HL-60 (cell line): ENCODE measurements at regions not wholly inside any gene's neighbourhood (a gene's known extent, or its start where the extent isn't known, plus 50 kb on each side); places are given as distances from the start of the nearest gene placed in this dataset.

Experiments used
- DNase-seq, 2 experiments: peaks; one replicate each; pipeline ENCODE4 v3.0.0-alpha.2; 2010 to 2020; ENCODE audit warnings: low read depth in 1 of 2, low spot score in 1 of 2
- H3K27ac ChIP-seq: fragments of 250-450 bp; sonication (Bioruptor Pico); replicated peaks from 2 replicates; pipeline ENCODE4 v1.5.1; 2020; ENCODE audit warnings: mild to moderate bottlenecking, moderate library complexity
- H3K27me3 ChIP-seq: fragments of 250-450 bp; sonication (Bioruptor Pico); 2 replicates; pipeline ENCODE4 v1.5.1; 2021; ENCODE audit warnings: mild to moderate bottlenecking, moderate library complexity; ENCODE audit not compliant: insufficient read depth, poor library complexity, severe bottlenecking
- H3K4me3 ChIP-seq: replicated peaks from 2 replicates; pipeline ENCODE4 v1.5.1; 2011; ENCODE audit warnings: mild to moderate bottlenecking, control low read depth, low read length; ENCODE audit not compliant: insufficient read depth
- CTCF ChIP-seq: IDR thresholded peaks from one replicate; pipeline ENCODE4 v1.5.1; 2011; ENCODE audit warnings: low read length, control low read depth, inconsistent platforms; ENCODE audit not compliant: insufficient read depth
- GABPA ChIP-seq: IDR thresholded peaks from 2 replicates; pipeline ENCODE4 v1.6.1; 2012; ENCODE audit warnings: low read depth
- POLR2AphosphoS5 ChIP-seq: IDR thresholded peaks from 2 replicates; pipeline ENCODE4 v1.6.1; 2012; ENCODE audit warnings: low read depth
- REST ChIP-seq: IDR thresholded peaks from 2 replicates; pipeline ENCODE4 v1.6.1; 2012; ENCODE audit warnings: low read depth; ENCODE audit not compliant: insufficient replicate concordance
- SPI1 ChIP-seq: IDR thresholded peaks from 2 replicates; pipeline ENCODE4 v1.6.1; 2012; ENCODE audit warnings: low read depth, mild to moderate bottlenecking, borderline replicate concordance

GRCh38 chr2:217749008-217749407, 253.8 kb downstream of the TNS1 start:
- Histone ChIP-seq H3K27ac (no peak overlapping the region), H3K4me3 (no peak overlapping the region), H3K27me3 (no peaks in the 10 kb centered on the region)
- TF ChIP-seq GABPA (no peak), POLR2AphosphoS5 (no peak), SPI1 (no peak), CTCF (no peak)
- no peak for DNase-seq

- no peak for DNase-seq
- Histone ChIP-seq H3K27me3 (no peaks in the 10 kb centered on the region), H3K4me3 (no peak overlapping the region), H3K27ac (no peak overlapping the region)
- TF ChIP-seq CTCF (no peak), GABPA (no peak), REST (no peak), POLR2AphosphoS5 (no peak), SPI1 (no peak)
These were observed 256.0 kb downstream of the TNS1 start for GRCh38 chr2:217746808-217747207.

- H3K4me3 ChIP-seq: no peak overlapping the region
- H3K27ac ChIP-seq: no peak overlapping the region
- DNase-seq: no peak
- peaks cover 3% of the 10 kb centered on the region for H3K27me3 ChIP-seq
- no peak for TF ChIP-seq SPI1
- no peak for TF ChIP-seq GABPA
- no peak for TF ChIP-seq REST
- TF ChIP-seq POLR2AphosphoS5: no peak
These were observed 258.6 kb downstream of the TNS1 start for GRCh38 chr2:217743966-217744761.

GRCh38 chr2:217743407-217743806, 259.4 kb downstream of the TNS1 start:
- Histone ChIP-seq H3K27ac (no peak overlapping the region), H3K4me3 (no peak overlapping the region), H3K27me3 (peaks cover 3% of the 10 kb centered on the region)
- TF ChIP-seq CTCF: no peak
- TF ChIP-seq POLR2AphosphoS5: no peak
- no peak for TF ChIP-seq GABPA
- TF ChIP-seq SPI1: no peak
- TF ChIP-seq REST: no peak
- no peak for DNase-seq
